ENCODE measurements at regions not wholly inside any gene's neighbourhood (a gene's known extent, or its start where the extent isn't known, plus 50 kb on each side); places are given as distances from the start of the nearest gene placed in this dataset.

GRCh38 chr9:32220750-32221149 lies 163.7 kb upstream of the ACO1 start:
- TF ChIP-seq CTCF (IDR thresholded peaks at IDR 0.05) (no peak), POLR2A (IDR thresholded peaks at IDR 0.05) (no peak), POLR2AphosphoS5 (IDR thresholded peaks at IDR 0.05) (no peak)

All from sigmoid colon (tissue), 4 donors.